OCI-LY7 (cell line): ENCODE measurements at regions not wholly inside any gene's neighbourhood (a gene's known extent, or its start where the extent isn't known, plus 50 kb on each side); places are given as distances from the start of the nearest gene placed in this dataset.

Experiments used
- BruUV-seq: library from RNA; stranded (reverse); fragments of 400-500 nt; replicated peaks from 2 replicates; lab custom pipeline; 2021; lab: Mats Ljungman, UMichigan
- CTCF ChIA-PET: fragments of 300-600 bp; sonication (Branson Sonifier 250); formaldehyde crosslinking; loops from one replicate; lab custom pipeline; 2022; ENCODE audit warnings: antibody characterized with exemption; ENCODE audit not compliant: unreplicated experiment; lab: Charles Lee
- POLR2A ChIA-PET: fragments of 300-600 bp; sonication (Branson Sonifier 250); formaldehyde crosslinking; loops from one replicate; lab custom pipeline; 2022; ENCODE audit warnings: antibody characterized with exemption; lab: Charles Lee
- DNase-seq: peaks from one replicate; pipeline ENCODE4 v3.0.0-alpha.2; 2015; ENCODE audit warnings: low spot score
- H2AFZ ChIP-seq: fragments of 200-600 bp; sonication (generic), shearing (Covaris generic); 2 replicates; pipeline ENCODE4 v1.6.1; 2014; ENCODE audit warnings: mild to moderate bottlenecking, antibody characterized with exemption, low read length, moderate library complexity
- H3K27ac ChIP-seq: fragments of 200-600 bp; sonication (generic); 2 replicates; pipeline ENCODE4 v1.5.1; 2014; ENCODE audit warnings: mixed run types, low read depth, mild to moderate bottlenecking, moderate library complexity, low read length, inconsistent platforms; ENCODE audit not compliant: poor library complexity, severe bottlenecking
- H3K36me3 ChIP-seq: fragments of 200-600 bp; sonication (generic); 2 replicates; pipeline ENCODE4 v1.6.1; 2014; ENCODE audit warnings: mild to moderate bottlenecking, antibody characterized with exemption, low read length, moderate library complexity, mixed read lengths; ENCODE audit not compliant: insufficient read depth
- H3K4me1 ChIP-seq: fragments of 200-600 bp; sonication (generic); 2 replicates; pipeline ENCODE4 v1.5.1; 2014; ENCODE audit warnings: mild to moderate bottlenecking, low read length; ENCODE audit not compliant: insufficient read depth, poor library complexity, severe bottlenecking
- H3K4me2 ChIP-seq: fragments of 200-600 bp; sonication (generic); 2 replicates; pipeline ENCODE4 v1.6.1; 2014; ENCODE audit warnings: mild to moderate bottlenecking, low read length
- H3K4me3 ChIP-seq: fragments of 200-600 bp; sonication (generic); 2 replicates; pipeline ENCODE4 v1.5.1; 2014; ENCODE audit warnings: mild to moderate bottlenecking, low read depth, low read length; ENCODE audit not compliant: poor library complexity, severe bottlenecking
- H3K79me2 ChIP-seq: fragments of 200-600 bp; sonication (generic); 2 replicates; pipeline ENCODE4 v1.6.1; 2016; ENCODE audit warnings: low read depth, mild to moderate bottlenecking, low read length, moderate library complexity, mixed read lengths; ENCODE audit not compliant: insufficient read depth
- H3K9me2 ChIP-seq: fragments of 200-600 bp; sonication (generic); 2 replicates; pipeline ENCODE4 v1.6.1; 2016; ENCODE audit warnings: mild to moderate bottlenecking, low read length, mixed read lengths; ENCODE audit not compliant: insufficient read depth
- H3K9me3 ChIP-seq: fragments of 200-600 bp; sonication (generic); 2 replicates; pipeline ENCODE4 v1.6.1; 2014; ENCODE audit warnings: mild to moderate bottlenecking, mixed run types, low read length, mixed read lengths
- H4K20me1 ChIP-seq: fragments of 200-600 bp; sonication (generic); 2 replicates; pipeline ENCODE4 v1.6.1; 2014; ENCODE audit warnings: mild to moderate bottlenecking, antibody characterized with exemption, low read length, moderate library complexity, mixed read lengths; ENCODE audit not compliant: insufficient read depth
- CTCF ChIP-seq: fragments of 200-600 bp; sonication (generic); conservative IDR thresholded peaks from 2 replicates; pipeline ENCODE4 v1.5.1; 2014; ENCODE audit warnings: mild to moderate bottlenecking, antibody characterized with exemption, low read length, moderate library complexity, mixed read lengths
- EZH2phosphoT487 ChIP-seq: fragments of 200-600 bp; sonication (generic); IDR thresholded peaks from 2 replicates; pipeline ENCODE4 v1.6.1; 2018; ENCODE audit warnings: low read depth, borderline replicate concordance, mild to moderate bottlenecking, mixed run types, antibody characterized with exemption, low read length, moderate library complexity, mixed read lengths
- intact Hi-C: fragments of 100-400 bp; cut with micrococcal nuclease; formaldehyde crosslinking; loops from one replicate; pipeline ENCODE4 v1.10.0; 2022; ENCODE audit not compliant: unreplicated experiment

GRCh38 chr3:163730684-163731083 lies 1347.6 kb downstream of the SI start:
- DNase-seq: no peak
- Histone ChIP-seq H4K20me1 (no peaks in the 10 kb centered on the region), H3K9me2 (no peaks in the 10 kb centered on the region), H2AFZ (no peak overlapping the region), H3K4me3 (no peak overlapping the region), H3K9me3 (no peaks in the 10 kb centered on the region), H3K79me2 (no peaks in the 10 kb centered on the region), H3K4me2 (no peak overlapping the region), H3K36me3 (no peaks in the 10 kb centered on the region), H3K27ac (no peak overlapping the region), H3K4me1 (no peaks in the 10 kb centered on the region)
- POLR2A ChIA-PET: no interaction called here
- no peak for TF ChIP-seq CTCF
- CTCF ChIA-PET: no interaction called here
- intact Hi-C loops: no loop called here
- no TSS peak for BruUV-seq

GRCh38 chr3:163726125-163726524 lies 1352.2 kb downstream of the SI start:
- Histone ChIP-seq H3K4me2 (no peak overlapping the region), H3K79me2 (no peaks in the 10 kb centered on the region), H4K20me1 (no peaks in the 10 kb centered on the region), H3K36me3 (no peaks in the 10 kb centered on the region), H3K4me1 (no peaks in the 10 kb centered on the region), H3K4me3 (no peak overlapping the region), H3K9me3 (no peaks in the 10 kb centered on the region), H3K27ac (no peak overlapping the region), H2AFZ (no peak overlapping the region), H3K9me2 (no peaks in the 10 kb centered on the region)
- DNase-seq: no peak
- intact Hi-C loops: no loop called here
- TF ChIP-seq EZH2phosphoT487 (no peak), CTCF (no peak)
- POLR2A ChIA-PET: no interaction called here
- BruUV-seq: no TSS peak
- CTCF ChIA-PET: no interaction called here

DNA sequence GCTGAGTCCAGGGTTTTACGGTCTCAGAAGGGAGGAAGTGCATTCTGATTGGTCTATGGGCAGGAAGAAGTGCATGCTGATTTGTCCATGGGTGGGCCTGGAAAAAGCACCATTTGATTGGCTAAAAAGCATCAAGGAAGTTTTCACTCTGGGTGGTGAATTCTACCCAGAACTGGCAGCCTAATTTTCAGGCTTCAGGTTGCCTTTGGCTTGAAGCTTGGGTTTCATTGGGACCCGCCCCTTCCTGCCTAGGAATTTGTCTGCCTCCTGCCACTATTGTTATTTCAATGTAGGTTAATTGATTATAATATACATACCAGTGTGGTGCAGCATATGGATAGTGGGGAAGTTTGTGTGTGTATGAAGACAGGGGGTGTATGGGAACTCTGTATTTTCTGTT lies 1355.9 kb downstream of the SI start:
- Histone ChIP-seq H3K4me1 (no peaks in the 10 kb centered on the region), H3K4me3 (no peak overlapping the region), H3K9me3 (no peaks in the 10 kb centered on the region), H3K9me2 (no peaks in the 10 kb centered on the region), H3K27ac (no peak overlapping the region), H4K20me1 (no peaks in the 10 kb centered on the region), H2AFZ (no peak overlapping the region), H3K4me2 (no peak overlapping the region), H3K79me2 (no peaks in the 10 kb centered on the region), H3K36me3 (no peaks in the 10 kb centered on the region)
- DNase-seq: no peak
- no TSS peak for BruUV-seq
- ChIA-PET POLR2A (interaction anchor here (0.6 kb wide), 1 partner anchor 10 kb away, joined by 3 read pairs; no protein-coding TSS in a partner anchor), CTCF (no interaction called here)
- TF ChIP-seq EZH2phosphoT487 (no peak), CTCF (no peak)
- intact Hi-C loops: no loop called here
